Karpas-422 (cell line): ENCODE measurements at regions not wholly inside any gene's neighbourhood (a gene's known extent, or its start where the extent isn't known, plus 50 kb on each side); places are given as distances from the start of the nearest gene placed in this dataset.

Experiments used
- DNase-seq: peaks from one replicate; pipeline ENCODE4 v3.0.0-alpha.2; 2015
- H2AFZ ChIP-seq: fragments of 200-600 bp; sonication (generic); 2 replicates; pipeline ENCODE4 v1.6.1; 2014; ENCODE audit warnings: antibody characterized with exemption, low read length, mixed read lengths
- H3K27ac ChIP-seq: fragments of 200-600 bp; sonication (generic); 2 replicates; pipeline ENCODE4 v1.5.1; 2014; ENCODE audit warnings: mild to moderate bottlenecking, low read length, moderate library complexity
- H3K27me3 ChIP-seq: fragments of 200-600 bp; sonication (generic); 2 replicates; pipeline ENCODE4 v1.6.1; 2014; ENCODE audit warnings: low read length, mixed read lengths
- H3K36me3 ChIP-seq: fragments of 200-600 bp; sonication (generic); 2 replicates; pipeline ENCODE4 v1.6.1; 2014; ENCODE audit warnings: low read length, mixed read lengths; ENCODE audit not compliant: insufficient read depth
- H3K4me1 ChIP-seq: fragments of 200-600 bp; sonication (generic); 2 replicates; pipeline ENCODE4 v1.6.1; 2014; ENCODE audit warnings: mild to moderate bottlenecking, low read length, mixed read lengths
- H3K4me2 ChIP-seq: fragments of 200-600 bp; sonication (generic); 2 replicates; pipeline ENCODE4 v1.6.1; 2014; ENCODE audit warnings: low read length, low read depth, mild to moderate bottlenecking; ENCODE audit not compliant: poor library complexity, severe bottlenecking
- H3K4me3 ChIP-seq: fragments of 200-600 bp; sonication (generic); 2 replicates; pipeline ENCODE4 v1.5.1; 2014; ENCODE audit warnings: mild to moderate bottlenecking, antibody characterized with exemption, low read length, mixed read lengths
- H3K79me2 ChIP-seq: fragments of 200-600 bp; sonication (generic); 2 replicates; pipeline ENCODE4 v1.6.1; 2014; ENCODE audit warnings: mild to moderate bottlenecking, low read length, mixed read lengths
- H3K9ac ChIP-seq: fragments of 200-600 bp; sonication (generic); 2 replicates; pipeline ENCODE4 v1.6.0; 2014; ENCODE audit warnings: low read length
- H3K9me2 ChIP-seq: fragments of 200-600 bp; sonication (generic), shearing (Covaris generic); replicated peaks from 2 replicates; pipeline ENCODE4 v1.6.0; 2014; ENCODE audit warnings: mild to moderate bottlenecking, low read length, moderate library complexity; ENCODE audit not compliant: insufficient read depth
- H3K9me3 ChIP-seq: fragments of 300-700, 200-600 bp; sonication (generic); 2 replicates; pipeline ENCODE4 v1.6.1; 2014; ENCODE audit warnings: low read length, mixed read lengths
- H4K20me1 ChIP-seq: fragments of 200-600 bp; sonication (generic); 2 replicates; pipeline ENCODE4 v1.6.1; 2014; ENCODE audit warnings: mild to moderate bottlenecking, antibody characterized with exemption, low read length, low read depth; ENCODE audit not compliant: insufficient read depth

- Histone ChIP-seq H4K20me1 (no peaks in the 10 kb centered on the region), H3K9me2 (no peaks in the 10 kb centered on the region), H2AFZ (no peak overlapping the region), H3K4me1 (no peaks in the 10 kb centered on the region), H3K9me3 (no peaks in the 10 kb centered on the region), H3K27me3 (no peaks in the 10 kb centered on the region), H3K4me2 (no peak overlapping the region), H3K9ac (no peak overlapping the region), H3K79me2 (no peaks in the 10 kb centered on the region), H3K27ac (no peak overlapping the region), H3K4me3 (no peak overlapping the region), H3K36me3 (no peaks in the 10 kb centered on the region)
- DNase-seq = peak; percentile 44
These were observed 52.8 kb upstream of the FILIP1 start for GRCh38 chr6:75546381-75546780.

- Histone ChIP-seq H3K4me1 (no peaks in the 10 kb centered on the region), H3K9ac (no peak overlapping the region)
These were observed 51.0 kb upstream of the SENP6 start for GRCh38 chr6:75550544-75551167.

GRCh38 chr6:75551367-75551952 lies 50.2 kb upstream of the SENP6 start:
- H3K27me3 ChIP-seq = no peaks in the 10 kb centered on the region
- no peaks in the 10 kb centered on the region for H3K36me3 ChIP-seq
- H3K9me3 ChIP-seq = no peaks in the 10 kb centered on the region
- no peak overlapping the region for H2AFZ ChIP-seq
- no peaks in the 10 kb centered on the region for H4K20me1 ChIP-seq
- no peak overlapping the region for H3K4me3 ChIP-seq
- H3K9me2 ChIP-seq = no peaks in the 10 kb centered on the region
- H3K4me1 ChIP-seq = no peaks in the 10 kb centered on the region
- no peak for DNase-seq
- no peak overlapping the region for H3K4me2 ChIP-seq
- no peak overlapping the region for H3K27ac ChIP-seq
- H3K79me2 ChIP-seq = no peaks in the 10 kb centered on the region
- H3K9ac ChIP-seq = no peak overlapping the region

More at GRCh38 chr6:75550544-75551167, 51.0 kb upstream of the SENP6 start:
- H3K27me3 ChIP-seq = no peaks in the 10 kb centered on the region
- no peaks in the 10 kb centered on the region for H4K20me1 ChIP-seq
- H3K9me2 ChIP-seq = no peaks in the 10 kb centered on the region
- H3K27ac ChIP-seq = no peak overlapping the region
- H3K4me2 ChIP-seq = no peak overlapping the region
- H2AFZ ChIP-seq = no peak overlapping the region
- H3K79me2 ChIP-seq = no peaks in the 10 kb centered on the region
- DNase-seq = no peak
- H3K4me3 ChIP-seq = no peak overlapping the region
- no peaks in the 10 kb centered on the region for H3K9me3 ChIP-seq
- H3K36me3 ChIP-seq = no peaks in the 10 kb centered on the region
